ENCODE measurements at regions not wholly inside any gene's neighbourhood (a gene's known extent, or its start where the extent isn't known, plus 50 kb on each side); places are given as distances from the start of the nearest gene placed in this dataset.

DNA sequence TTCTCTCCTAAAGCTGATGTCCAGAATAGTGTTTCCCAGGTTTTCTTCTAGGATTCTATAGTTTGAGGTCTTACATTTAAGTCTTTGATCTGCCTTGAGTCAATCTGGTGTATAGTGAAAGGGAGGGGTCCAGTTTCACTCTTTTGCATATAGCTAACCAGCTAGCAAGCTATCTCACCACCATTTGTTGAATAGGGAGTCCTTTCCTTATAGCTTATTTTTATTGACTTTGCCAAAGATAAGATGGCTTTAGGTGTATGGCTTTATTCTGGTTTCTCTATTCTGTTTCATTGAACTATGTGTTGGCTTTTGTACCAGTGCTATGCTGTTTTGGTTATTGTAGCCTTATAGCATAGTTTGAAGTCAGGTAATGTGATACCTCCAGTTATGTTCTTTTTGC, 1386.1 kb downstream of the SLITRK5 start:
- DNase-seq (no peak), ATAC-seq (ENCODE audit: low read depth) (no peak)
- TF ChIP-seq, protein P1, sequence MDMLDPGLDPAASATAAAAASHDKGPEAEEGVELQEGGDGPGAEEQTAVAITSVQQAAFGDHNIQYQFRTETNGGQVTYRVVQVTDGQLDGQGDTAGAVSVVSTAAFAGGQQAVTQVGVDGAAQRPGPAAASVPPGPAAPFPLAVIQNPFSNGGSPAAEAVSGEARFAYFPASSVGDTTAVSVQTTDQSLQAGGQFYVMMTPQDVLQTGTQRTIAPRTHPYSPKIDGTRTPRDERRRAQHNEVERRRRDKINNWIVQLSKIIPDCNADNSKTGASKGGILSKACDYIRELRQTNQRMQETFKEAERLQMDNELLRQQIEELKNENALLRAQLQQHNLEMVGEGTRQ (IDR thresholded peaks at IDR 0.05; ENCODE audit: low read depth, low read length) = no peak
- TF ChIP-seq BHLHE40 (IDR thresholded peaks at IDR 0.05; ENCODE audit: low read depth, low read length) (no peak), POLR2A (IDR thresholded peaks at IDR 0.05; ENCODE audit: low read depth, low read length) (no peak), MAZ (IDR thresholded peaks at IDR 0.05; ENCODE audit: borderline replicate concordance, low read depth, low read length) (no peak), SMC3 (IDR thresholded peaks at IDR 0.05; ENCODE audit: low read depth, low read length) (no peak), RCOR1 (IDR thresholded peaks at IDR 0.05; ENCODE audit: insufficient replicate concordance, low read length) (no peak), MAFK (IDR thresholded peaks at IDR 0.05; ENCODE audit: low read depth, low read length) (no peak), RFX5 (IDR thresholded peaks at IDR 0.05; ENCODE audit: low read depth, low read length) (no peak), RAD21 (IDR thresholded peaks at IDR 0.05; ENCODE audit: low read length) (no peak), FOS (IDR thresholded peaks at IDR 0.05; ENCODE audit: low read depth, low read length) (no peak), CHD1 (IDR thresholded peaks at IDR 0.05; ENCODE audit: low read depth, low read length) (no peak), NFE2L2 (IDR thresholded peaks at IDR 0.05; ENCODE audit: low read depth, low read length) (no peak), MXI1 (IDR thresholded peaks at IDR 0.05; ENCODE audit: borderline replicate concordance, low read depth, low read length) (no peak), ELK1 (IDR thresholded peaks at IDR 0.05; ENCODE audit: borderline replicate concordance, low read depth, low read length) (no peak), CTCF (conservative IDR thresholded peaks at IDR 0.05; ENCODE audit: low read depth, low read length) (no peak), CEBPB (IDR thresholded peaks at IDR 0.05; ENCODE audit: low read depth, low read length) (no peak)
- Histone ChIP-seq H3K9me3 (ENCODE audit: control insufficient read depth, insufficient read depth, low read length) (peaks cover 6% of the 10 kb centered on the region; the same call in 1 of the 2 replicates), H3K9me1 (ENCODE audit: insufficient read depth, low read length) (no peaks in the 10 kb centered on the region), H4K20me1 (ENCODE audit: insufficient read depth, low read length) (no peaks in the 10 kb centered on the region), H3K9ac (ENCODE audit: low read depth, low read length) (no peak overlapping the region), H3K56ac (ENCODE audit: extremely low read depth, insufficient read depth, low read length) (no peak overlapping the region), H3K27ac (ENCODE audit: insufficient read depth, low read length) (no peak overlapping the region), H2AK5ac (ENCODE audit: low read depth, low read length) (no peak overlapping the region), H3K27me3 (ENCODE audit: control insufficient read depth, insufficient read depth, low read length) (no peaks in the 10 kb centered on the region), H4K5ac (ENCODE audit: low read depth, low read length) (no peak overlapping the region), H3K14ac (replicated peaks; ENCODE audit: low read depth, low read length) (no peak overlapping the region), H3K36me3 (ENCODE audit: control insufficient read depth, insufficient read depth, low read length) (no peaks in the 10 kb centered on the region), H4K91ac (ENCODE audit: insufficient read depth, low read depth, low read length) (no peak overlapping the region), H2AK9ac (replicated peaks; ENCODE audit: low read depth, low read length, poor library complexity) (no peak overlapping the region), H3K23ac (ENCODE audit: low read depth, low read length) (no peak overlapping the region), H2BK15ac (ENCODE audit: low read depth, low read length) (no peak overlapping the region), H2BK120ac (ENCODE audit: low read depth, low read length) (no peak overlapping the region), H3K4me2 (ENCODE audit: low read depth, low read length) (no peak overlapping the region), H2AFZ (replicated peaks; ENCODE audit: low read length, poor library complexity) (no peak overlapping the region), H3K4me3 (ENCODE audit: insufficient read depth, low read depth, low read length) (no peak overlapping the region), H3K18ac (ENCODE audit: low read depth, low read length) (no peak overlapping the region), H3K4me1 (ENCODE audit: control insufficient read depth, insufficient read depth, low read length) (no peaks in the 10 kb centered on the region), H2BK20ac (ENCODE audit: low read depth, low read length) (no peak overlapping the region), H3K4ac (ENCODE audit: low read depth, low read length) (no peak overlapping the region), H4K8ac (ENCODE audit: low read depth in 2 of 2, low read length in 2 of 2) (no peak overlapping the region), H2BK5ac (ENCODE audit: low read depth, low read length, poor library complexity, severe bottlenecking) (no peak overlapping the region), H3K79me1 (ENCODE audit: low read depth in 1 of 2, low read length in 2 of 2) (no peaks in the 10 kb centered on the region)
- in situ Hi-C loops (cut with MboI; ENCODE audit: low sequenced_read_pairs) (no loop called here), dilution Hi-C loops (cut with HindIII; ENCODE audit: low sequenced_read_pairs, unreplicated experiment) (no loop called here), intact Hi-C loops (cut with micrococcal nuclease) (no loop called here)
- ChIA-PET CTCF (no interaction called here), POLR2A (ENCODE audit: unreplicated experiment) (no interaction called here)
- BruUV-seq (replicated peaks) = no TSS peak

Measured in IMR-90 (cell line).